CD14-positive monocyte (primary cell): ENCODE measurements at regions not wholly inside any gene's neighbourhood (a gene's known extent, or its start where the extent isn't known, plus 50 kb on each side); places are given as distances from the start of the nearest gene placed in this dataset.

Experiments used
- DNase-seq, 3 donors: peaks; one replicate each; pipeline ENCODE4 v3.0.0-alpha.2; 2011 to 2022
- H2AFZ ChIP-seq: 2 replicates; pipeline ENCODE4 v1.6.0; 2012; ENCODE audit warnings: mild to moderate bottlenecking, low read depth, low read length, inconsistent platforms; ENCODE audit not compliant: insufficient read depth, poor library complexity, severe bottlenecking
- H3K27ac ChIP-seq, 2 donors: 1 replicate in 1 of 2; 2 replicates in 1 of 2; pipeline ENCODE4 v1.5.1; 2012 to 2013; ENCODE audit warnings: low read length in 2 of 2, control low read depth in 1 of 2, inconsistent platforms in 1 of 2, low read depth in 1 of 2, mild to moderate bottlenecking in 1 of 2
- H3K27me3 ChIP-seq, 2 donors: one replicate each; pipeline versions ENCODE4 v1.6.0 to v1.6.1; 2011 to 2013; ENCODE audit warnings: low read length in 2 of 2; ENCODE audit not compliant: control insufficient read depth in 2 of 2, insufficient read depth in 2 of 2
- H3K36me3 ChIP-seq, 2 donors: replicated peaks in 1 of 2; 1 replicate in 1 of 2; 2 replicates in 1 of 2; pipeline versions ENCODE4 v1.5.1 to v1.6.1; 2012 to 2013; ENCODE audit warnings: low read length in 2 of 2, control low read depth in 1 of 2, inconsistent platforms in 1 of 2, mild to moderate bottlenecking in 1 of 2; ENCODE audit not compliant: insufficient read depth in 2 of 2, control insufficient read depth in 1 of 2
- H3K4me1 ChIP-seq, 2 donors: 1 replicate in 1 of 2; 2 replicates in 1 of 2; pipeline versions ENCODE4 v1.5.1 to v1.6.1; 2012 to 2013; ENCODE audit warnings: low read length in 2 of 2, control low read depth in 1 of 2, inconsistent platforms in 1 of 2, mild to moderate bottlenecking in 1 of 2, moderate library complexity in 1 of 2; ENCODE audit not compliant: insufficient read depth in 2 of 2, control insufficient read depth in 1 of 2
- H3K4me2 ChIP-seq: replicated peaks from 2 replicates; pipeline ENCODE3; 2012; ENCODE audit warnings: low read length, moderate library complexity, mild to moderate bottlenecking; ENCODE audit not compliant: poor library complexity, severe bottlenecking; ENCODE audit errors: extremely low read depth
- H3K4me3 ChIP-seq, 3 experiments: fragments of 200-600 bp in 1 of 3; sonication (generic) in 1 of 3; replicated peaks in 1 of 3; 1 replicate in 2 of 3; 2 replicates in 1 of 3; pipeline ENCODE4 v1.5.1; 2011 to 2013; ENCODE audit warnings: low read length in 3 of 3, mild to moderate bottlenecking in 3 of 3, control low read depth in 2 of 3, low read depth in 2 of 3, inconsistent platforms in 1 of 3, moderate library complexity in 1 of 3
- H3K79me2 ChIP-seq: 2 replicates; pipeline ENCODE4 v1.6.0; 2012; ENCODE audit warnings: mild to moderate bottlenecking, control low read depth, inconsistent platforms, low read length, moderate library complexity; ENCODE audit not compliant: insufficient read depth
- H3K9ac ChIP-seq: 2 replicates; pipeline ENCODE4 v1.6.0; 2017; ENCODE audit warnings: low read length, mild to moderate bottlenecking; ENCODE audit not compliant: insufficient read depth, poor library complexity, severe bottlenecking
- H3K9me3 ChIP-seq, 2 donors: replicated peaks in 1 of 2; 1 replicate in 1 of 2; 2 replicates in 1 of 2; pipeline versions ENCODE4 v1.5.1 to v1.6.1; 2012 to 2013; ENCODE audit warnings: low read length in 2 of 2, control low read depth in 1 of 2; ENCODE audit not compliant: control insufficient read depth in 1 of 2, insufficient read depth in 1 of 2
- H4K20me1 ChIP-seq: 2 replicates; pipeline ENCODE4 v1.6.0; 2012; ENCODE audit warnings: mild to moderate bottlenecking, low read length, control low read depth, moderate library complexity; ENCODE audit not compliant: insufficient read depth
- H3K27ac Mint-ChIP-seq, 7 donors: one replicate each; pipeline ENCODE4 v1.8.0; 2020; ENCODE audit warnings: mild to moderate bottlenecking in 7 of 7, mixed read lengths in 7 of 7, moderate library complexity in 6 of 7, inconsistent platforms in 2 of 7
- H3K27me3 Mint-ChIP-seq, 3 donors: one replicate each; pipeline ENCODE4 v1.8.0; 2021 to 2022; ENCODE audit warnings: low read depth in 3 of 3, mild to moderate bottlenecking in 3 of 3, mixed read lengths in 3 of 3, moderate library complexity in 3 of 3, inconsistent platforms in 1 of 3
- H3K36me3 Mint-ChIP-seq, 2 donors: one replicate each; pipeline ENCODE4 v1.8.0; 2020; ENCODE audit warnings: mixed read lengths in 2 of 2, inconsistent platforms in 1 of 2, mild to moderate bottlenecking in 1 of 2
- H3K4me1 Mint-ChIP-seq: one replicate; pipeline ENCODE4 v1.8.0; 2020; ENCODE audit warnings: mild to moderate bottlenecking, mixed read lengths
- H3K4me3 Mint-ChIP-seq, 2 donors: one replicate each; pipeline ENCODE4 v1.8.0; 2020; ENCODE audit warnings: mild to moderate bottlenecking in 2 of 2, mixed read lengths in 2 of 2, moderate library complexity in 1 of 2
- H3K9me3 Mint-ChIP-seq, 7 donors: one replicate each; pipeline ENCODE4 v1.8.0; 2020 to 2022; ENCODE audit warnings: mixed read lengths in 7 of 7, mild to moderate bottlenecking in 6 of 7, moderate library complexity in 6 of 7, inconsistent platforms in 2 of 7
- WGBS: methylation state at CpG from one replicate; pipeline ENCODE4 v1.1.5; 2013; ENCODE audit warnings: missing lambda C conversion rate; ENCODE audit not compliant: insufficient coverage; 5-methylcytosine and 5-hydroxymethylcytosine counted together
- intact Hi-C, 2 donors: fragments of 100-400 bp; cut with micrococcal nuclease; formaldehyde crosslinking; loops; one replicate each; pipeline versions ENCODE4 v1.15.0 to v1.15.1; 2023
- TF ChIP-seq, protein P1 (sequence below): fragments of 200-600 bp; IDR thresholded peaks from one replicate; pipeline ENCODE4 v1.8.0; 2022; ENCODE audit warnings: antibody characterized with exemption, mild to moderate bottlenecking

DNA sequence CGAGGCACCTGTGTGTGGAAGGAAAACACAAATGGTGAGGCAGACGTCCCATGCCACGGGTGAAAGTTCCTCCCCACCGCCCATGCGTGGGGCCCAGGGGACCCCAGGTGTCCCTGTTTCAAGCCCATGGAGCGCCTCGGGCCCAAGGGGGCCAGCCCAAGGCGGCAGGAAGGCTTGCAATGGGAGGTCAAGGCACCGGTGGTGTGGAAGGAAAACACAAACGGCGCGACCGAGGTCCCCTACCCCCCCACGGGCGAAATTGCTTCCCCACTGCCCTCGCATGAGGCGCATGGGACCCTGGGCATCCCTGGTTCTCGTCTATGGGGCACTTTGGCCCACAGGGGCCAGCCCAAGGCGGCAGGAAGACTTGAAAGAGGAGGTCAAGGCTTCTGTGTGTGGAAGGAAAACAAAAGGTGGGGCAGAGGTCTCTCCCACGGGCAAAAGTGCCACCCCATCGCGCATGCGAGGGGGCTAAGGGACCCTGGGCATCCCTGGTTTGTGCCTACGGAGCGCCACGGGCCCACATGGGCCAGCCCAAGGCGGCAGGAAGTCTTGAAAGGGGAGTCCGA lies 379.4 kb downstream of the ALG10 start:
- H3K4me3 ChIP-seq: no peak overlapping the region
- WGBS: 49% methylated on average over 16 of the region's 28 CpGs
- no peaks in the 10 kb centered on the region for H3K27me3 ChIP-seq
- H2AFZ ChIP-seq: no peak overlapping the region
- H3K9ac ChIP-seq: no peak overlapping the region
- TF ChIP-seq, protein P1, sequence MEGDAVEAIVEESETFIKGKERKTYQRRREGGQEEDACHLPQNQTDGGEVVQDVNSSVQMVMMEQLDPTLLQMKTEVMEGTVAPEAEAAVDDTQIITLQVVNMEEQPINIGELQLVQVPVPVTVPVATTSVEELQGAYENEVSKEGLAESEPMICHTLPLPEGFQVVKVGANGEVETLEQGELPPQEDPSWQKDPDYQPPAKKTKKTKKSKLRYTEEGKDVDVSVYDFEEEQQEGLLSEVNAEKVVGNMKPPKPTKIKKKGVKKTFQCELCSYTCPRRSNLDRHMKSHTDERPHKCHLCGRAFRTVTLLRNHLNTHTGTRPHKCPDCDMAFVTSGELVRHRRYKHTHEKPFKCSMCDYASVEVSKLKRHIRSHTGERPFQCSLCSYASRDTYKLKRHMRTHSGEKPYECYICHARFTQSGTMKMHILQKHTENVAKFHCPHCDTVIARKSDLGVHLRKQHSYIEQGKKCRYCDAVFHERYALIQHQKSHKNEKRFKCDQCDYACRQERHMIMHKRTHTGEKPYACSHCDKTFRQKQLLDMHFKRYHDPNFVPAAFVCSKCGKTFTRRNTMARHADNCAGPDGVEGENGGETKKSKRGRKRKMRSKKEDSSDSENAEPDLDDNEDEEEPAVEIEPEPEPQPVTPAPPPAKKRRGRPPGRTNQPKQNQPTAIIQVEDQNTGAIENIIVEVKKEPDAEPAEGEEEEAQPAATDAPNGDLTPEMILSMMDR: no peak
- no peaks in the 10 kb centered on the region for H3K4me1 Mint-ChIP-seq
- peaks cover 100% of the 10 kb centered on the region in 2 donors for H3K9me3 ChIP-seq
- no peaks in the 10 kb centered on the region for H3K79me2 ChIP-seq
- no peaks in the 10 kb centered on the region for H4K20me1 ChIP-seq
- H3K4me3 Mint-ChIP-seq: no peak overlapping the region
- no peak overlapping the region for H3K4me2 ChIP-seq
- peaks cover 68 to 95% (median 80%) of the 10 kb centered on the region in 7 donors for H3K9me3 Mint-ChIP-seq
- H3K27me3 Mint-ChIP-seq: peaks cover 0 to 2% (median 0%) of the 10 kb centered on the region in 3 donors
- H3K36me3 ChIP-seq: no peaks in the 10 kb centered on the region
- H3K27ac Mint-ChIP-seq: no peak overlapping the region
- H3K4me1 ChIP-seq: no peaks in the 10 kb centered on the region
- no peak overlapping the region for H3K27ac ChIP-seq
- H3K36me3 Mint-ChIP-seq: no peaks in the 10 kb centered on the region
- intact Hi-C loops: no loop called here
- peak in 1 of 3 donors; percentile 0 for DNase-seq

DNA sequence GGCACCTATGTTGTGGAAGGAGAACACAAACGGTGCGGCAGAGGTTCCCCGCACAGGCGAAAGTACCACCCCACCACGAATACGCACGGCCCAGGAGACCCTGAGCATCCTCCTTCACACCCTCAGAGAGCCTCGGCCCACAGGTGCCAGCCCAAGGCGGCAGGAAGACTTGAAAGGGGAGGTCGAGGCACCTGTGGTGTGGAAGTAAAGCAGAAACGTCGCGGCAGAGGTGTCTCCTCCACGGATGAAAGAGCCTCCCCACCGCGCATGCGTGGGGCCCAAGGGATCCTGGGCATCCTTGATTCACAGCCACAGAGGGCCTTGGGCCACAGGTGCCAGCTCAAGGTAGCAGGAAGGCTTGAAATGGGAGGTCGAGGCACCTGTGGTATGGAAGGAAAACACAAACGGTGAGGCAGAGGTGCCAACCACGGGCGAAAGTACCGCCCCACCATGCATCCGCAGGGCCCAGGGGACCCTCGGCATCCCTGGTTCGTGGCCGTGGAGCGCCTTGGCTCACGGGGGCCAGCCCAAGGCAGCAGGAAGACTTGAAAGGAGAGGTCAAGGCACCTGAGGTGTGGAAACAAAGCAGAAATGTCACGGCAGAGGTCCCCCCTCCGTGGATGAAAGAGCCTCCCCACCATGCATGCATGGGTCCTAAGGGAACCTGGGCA lies 380.1 kb downstream of the ALG10 start:
- no peaks in the 10 kb centered on the region for H3K4me1 Mint-ChIP-seq
- H2AFZ ChIP-seq: no peak overlapping the region
- no peak overlapping the region for H3K27ac Mint-ChIP-seq
- TF ChIP-seq, protein P1: no peak
- no peaks in the 10 kb centered on the region for H3K27me3 ChIP-seq
- 68% methylated on average over 18 of the region's 30 CpGs for WGBS
- H3K36me3 Mint-ChIP-seq: no peaks in the 10 kb centered on the region
- DNase-seq: peak in 1 of 3 donors; percentile 2
- no peak overlapping the region for H3K9ac ChIP-seq
- H3K79me2 ChIP-seq: no peaks in the 10 kb centered on the region
- intact Hi-C loops: no loop called here
- H3K4me3 ChIP-seq: no peak overlapping the region
- no peaks in the 10 kb centered on the region for H3K4me1 ChIP-seq
- peaks cover 0 to 2% (median 0%) of the 10 kb centered on the region in 3 donors for H3K27me3 Mint-ChIP-seq
- no peak overlapping the region for H3K4me2 ChIP-seq
- peaks cover 70 to 95% (median 81%) of the 10 kb centered on the region in 7 donors for H3K9me3 Mint-ChIP-seq
- peaks cover 99 to 100% of the 10 kb centered on the region in 2 donors for H3K9me3 ChIP-seq
- H3K4me3 Mint-ChIP-seq: no peak overlapping the region
- no peaks in the 10 kb centered on the region for H3K36me3 ChIP-seq
- H3K27ac ChIP-seq: no peak overlapping the region
- no peaks in the 10 kb centered on the region for H4K20me1 ChIP-seq
